ENCODE measurements at regions not wholly inside any gene's neighbourhood (a gene's known extent, or its start where the extent isn't known, plus 50 kb on each side); places are given as distances from the start of the nearest gene placed in this dataset.
"Not testable (repeated sequence)": the region's sequence is repeated elsewhere in the genome, so short reads cannot be mapped to it uniquely, and the experiment has no call there.

- no peak for DNase-seq
Observed at GRCh38 chr12:68514807-68515411, 95.8 kb upstream of the RAP1B start.

DNA sequence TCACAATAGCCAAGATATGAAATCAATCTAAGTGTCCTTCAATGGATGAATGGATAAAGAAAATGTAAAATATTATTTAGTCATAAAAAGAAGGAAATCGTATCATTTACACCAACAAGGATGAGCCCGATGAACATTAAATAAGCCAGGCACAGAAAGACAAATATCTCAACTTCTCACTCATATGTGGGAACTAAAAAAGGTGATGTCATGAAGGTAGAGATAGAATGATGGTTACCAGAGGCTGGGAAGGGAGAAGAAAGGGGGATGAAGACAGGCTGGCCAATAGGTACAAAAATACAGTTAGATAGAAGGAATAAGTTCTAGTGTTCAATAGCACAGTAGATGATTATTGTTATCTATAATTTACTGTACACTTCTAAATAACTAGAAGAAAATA, 94.9 kb upstream of the RAP1B start:
- no peak for DNase-seq

DNA sequence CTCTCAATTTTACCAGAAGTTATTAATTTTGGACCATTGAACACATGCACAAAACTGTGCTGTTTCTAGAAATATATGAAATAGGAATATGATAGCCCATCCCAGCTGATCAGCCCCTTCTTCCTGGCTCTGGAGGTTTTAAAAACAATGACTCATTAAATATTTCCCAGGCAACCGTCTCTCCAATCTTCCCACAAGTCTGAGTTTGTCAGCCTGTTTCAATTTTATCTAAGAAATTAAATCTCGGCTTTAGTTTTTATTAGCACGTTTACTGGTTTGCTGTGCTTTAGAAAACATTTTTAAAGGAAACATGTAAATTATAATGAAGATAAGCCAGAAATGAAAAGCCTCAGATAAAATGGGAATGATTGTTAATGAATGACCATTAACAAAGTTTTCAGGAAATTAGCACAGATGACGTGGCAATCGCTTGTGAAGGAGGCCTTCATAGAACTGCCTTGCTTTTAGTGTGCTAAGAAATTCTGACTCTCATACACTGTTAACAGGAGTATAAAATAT, 89.3 kb upstream of the RAP1B start:
- no peak for DNase-seq

GRCh38 chr12:68521848-68522502, 88.7 kb upstream of the RAP1B start:
- no peak for DNase-seq

DNA sequence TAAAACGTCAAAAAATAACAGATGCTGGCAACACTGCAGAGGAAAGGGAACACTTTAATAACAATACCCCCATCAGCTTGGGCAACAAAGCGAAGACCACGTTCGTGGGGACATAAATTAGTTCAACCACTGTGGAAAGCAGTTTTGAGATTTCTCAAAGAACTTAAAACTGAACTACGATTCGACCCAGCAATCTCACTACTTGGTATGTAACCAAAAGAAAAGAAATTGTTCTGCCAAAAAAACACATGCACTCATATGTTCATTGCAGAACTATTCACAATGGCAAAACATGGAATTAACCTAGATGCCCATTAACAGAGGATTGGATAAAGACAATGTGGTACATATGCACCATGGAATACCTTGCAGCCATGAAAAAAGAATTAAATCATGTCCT, 81.2 kb upstream of the RAP1B start:
- DNase-seq: no peak

GRCh38 chr12:68529869-68530268, 80.8 kb upstream of the RAP1B start:
- DNase-seq: no peak

DNA sequence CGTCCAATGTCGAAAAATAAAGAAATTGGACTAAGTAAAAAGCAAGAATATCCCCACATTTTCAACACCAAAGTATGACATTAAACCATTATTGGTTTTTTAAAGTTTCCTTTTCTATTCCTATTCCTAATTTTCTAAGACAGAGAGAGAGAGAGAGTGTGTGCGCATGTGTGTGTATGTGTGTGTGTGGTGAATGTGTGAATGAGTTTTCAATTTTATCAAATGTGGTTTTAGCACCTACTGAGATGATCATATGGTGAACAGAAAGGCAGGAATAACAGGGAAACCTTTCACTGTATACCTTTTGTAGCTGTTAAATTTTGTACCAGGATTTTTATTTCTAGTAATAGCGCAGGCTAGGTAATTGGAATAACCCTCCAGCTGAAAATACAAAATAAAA, 80.4 kb upstream of the RAP1B start:
- no peak for DNase-seq

- no peak for DNase-seq
Observed at GRCh38 chr12:68530965-68531364, 79.7 kb upstream of the RAP1B start.

GRCh38 chr12:68532204-68532886, 78.4 kb upstream of the RAP1B start:
- no peak for DNase-seq

GRCh38 chr12:68532887-68533248, 77.8 kb upstream of the RAP1B start:
- DNase-seq: no peak

- DNase-seq: no peak
Observed at GRCh38 chr12:68534108-68534507, 76.6 kb upstream of the RAP1B start.

DNA sequence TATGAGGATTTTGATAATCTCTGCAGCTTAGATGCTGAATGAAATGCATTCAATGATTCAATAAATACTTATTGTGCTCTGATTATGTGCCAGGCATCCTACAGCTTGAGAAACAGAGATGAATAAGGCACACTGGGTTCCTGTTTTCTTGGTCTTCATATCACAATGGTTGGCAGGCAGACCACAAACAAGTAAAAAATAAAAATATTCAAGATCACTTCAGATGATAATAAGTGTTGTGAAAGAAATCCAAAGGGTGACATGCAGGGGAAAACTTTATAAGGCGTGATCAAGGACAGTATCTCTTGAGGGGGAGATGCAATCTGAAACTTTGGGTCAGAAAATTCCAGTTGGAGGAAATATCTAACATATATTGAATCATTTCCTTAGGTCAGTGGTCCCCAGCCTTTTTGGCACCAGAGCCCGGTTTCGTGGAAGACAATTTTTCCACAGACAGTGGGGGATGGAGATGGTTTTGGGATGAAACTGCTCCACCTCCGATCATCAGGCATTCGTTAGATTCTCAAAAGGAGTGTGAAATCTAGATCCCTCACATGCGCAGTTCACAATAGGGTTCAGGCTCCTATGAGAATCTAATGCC, 73.7 kb upstream of the RAP1B start:
- DNase-seq: no peak

DNA sequence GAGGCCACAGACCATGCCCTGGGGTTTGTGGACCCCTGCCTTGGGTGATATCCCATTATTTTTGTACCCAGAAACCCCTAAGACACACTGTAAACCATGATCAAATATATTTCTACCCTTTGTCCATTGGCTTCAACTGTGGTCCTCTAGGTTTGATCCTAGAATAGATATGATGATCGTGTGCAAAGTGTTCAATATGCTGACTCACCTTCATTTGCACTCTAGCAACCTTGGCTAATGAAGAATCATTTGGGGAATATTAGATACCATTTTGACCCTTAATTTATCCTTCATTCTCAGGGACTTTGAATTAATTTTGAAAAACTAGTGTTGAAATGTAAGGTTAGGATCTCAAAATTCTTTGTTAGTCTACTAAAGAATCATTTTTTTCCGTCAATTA, 73.1 kb upstream of the RAP1B start:
- DNase-seq: no peak

DNA sequence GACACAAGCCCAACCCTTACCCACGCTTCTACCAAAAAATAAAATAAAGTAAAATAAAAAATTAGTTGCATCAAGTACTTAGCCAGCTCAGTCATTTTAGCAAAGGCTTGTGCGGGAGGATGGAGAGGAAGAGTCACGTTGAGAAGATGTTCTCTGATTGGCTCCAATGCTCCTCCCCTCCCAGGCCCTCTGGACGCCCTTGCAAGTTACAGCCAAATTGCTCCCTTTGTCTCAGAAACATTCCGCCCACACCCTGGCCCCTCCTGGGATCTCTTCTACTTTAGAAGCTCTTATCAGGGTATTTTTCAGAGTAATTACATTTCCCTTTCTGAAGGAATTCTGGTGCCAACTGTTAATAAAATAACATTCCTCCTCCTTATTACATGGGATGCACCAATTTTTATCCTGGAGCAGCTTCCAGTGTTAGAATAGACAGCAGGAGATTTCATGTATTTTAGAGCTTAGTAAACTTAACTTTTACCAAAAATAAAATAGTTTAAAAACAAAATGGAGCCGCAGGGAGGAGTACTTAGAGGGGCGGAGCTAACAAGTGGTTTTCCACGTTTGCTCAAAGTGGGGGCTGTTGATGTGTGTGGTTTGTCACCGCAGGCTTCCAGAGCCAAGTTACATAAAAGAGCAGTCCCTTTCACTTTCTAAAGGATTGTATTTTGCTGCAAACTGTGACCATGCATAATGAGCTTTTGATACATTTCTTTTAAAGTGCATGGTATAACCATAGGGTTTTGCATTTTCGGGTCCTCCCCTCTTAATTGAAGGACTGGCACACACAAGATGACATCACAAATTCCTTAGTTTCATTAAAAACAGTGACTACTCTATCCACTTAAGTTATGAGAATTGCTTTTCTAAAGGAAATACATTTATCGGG, 71.7 kb upstream of the RAP1B start:
- DNase-seq: peak; percentile 38

DNA sequence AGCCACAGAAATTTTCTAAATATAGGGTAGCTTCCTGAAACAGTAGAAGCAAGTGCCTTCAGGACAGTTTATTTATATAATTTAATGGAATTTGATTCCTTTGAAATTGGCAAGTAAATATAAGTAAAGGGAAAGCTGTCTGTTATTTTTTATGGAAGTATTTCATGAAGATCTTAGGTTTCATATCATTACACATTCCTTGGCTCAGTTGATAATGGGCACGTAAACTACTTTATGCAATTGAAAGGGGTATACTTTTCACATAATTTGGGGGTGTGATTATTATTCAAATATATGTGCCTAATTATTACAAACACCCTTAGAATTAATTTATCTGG, 71.1 kb upstream of the RAP1B start:
- no peak for DNase-seq

DNA sequence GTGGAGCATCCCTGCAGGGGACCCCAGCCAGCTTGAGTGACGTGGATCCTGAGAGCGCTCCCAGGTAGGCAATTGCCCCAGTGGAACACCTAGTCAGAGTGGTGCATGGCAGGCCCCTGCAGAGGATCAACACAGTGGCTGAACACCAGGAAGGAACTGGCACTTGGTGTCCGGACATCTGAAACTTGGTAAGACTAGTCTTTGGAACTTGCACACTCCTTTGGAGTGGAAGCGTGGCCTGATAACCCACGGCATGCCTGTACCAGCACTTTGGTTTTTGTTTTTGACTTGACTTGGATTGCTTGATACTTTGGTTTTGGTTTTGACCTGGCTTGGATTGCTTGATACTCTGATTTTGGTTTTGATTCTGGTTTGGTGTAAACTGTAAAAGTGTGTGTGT, 69.9 kb upstream of the RAP1B start:
- DNase-seq: not testable (repeated sequence)

DNA sequence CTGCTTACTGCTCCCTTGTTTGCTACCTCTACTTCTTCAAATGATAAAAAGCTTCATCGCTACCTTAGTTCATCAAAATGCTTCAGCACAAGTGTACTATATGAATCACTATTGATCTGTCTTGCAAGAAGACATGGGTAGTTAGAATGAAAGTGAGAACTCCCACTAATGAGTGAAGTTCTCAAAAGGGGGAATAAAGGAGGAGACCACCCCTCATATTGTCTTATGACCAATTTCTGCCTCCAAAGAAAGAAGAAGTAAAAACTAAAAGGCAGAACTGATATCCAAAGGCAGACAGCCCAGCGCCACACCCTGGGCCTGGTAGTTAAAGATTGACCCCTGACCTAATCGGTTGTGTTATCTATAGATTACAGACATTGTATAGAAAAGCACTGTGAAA, 63.4 kb upstream of the RAP1B start:
- not testable (repeated sequence) for DNase-seq

DNA sequence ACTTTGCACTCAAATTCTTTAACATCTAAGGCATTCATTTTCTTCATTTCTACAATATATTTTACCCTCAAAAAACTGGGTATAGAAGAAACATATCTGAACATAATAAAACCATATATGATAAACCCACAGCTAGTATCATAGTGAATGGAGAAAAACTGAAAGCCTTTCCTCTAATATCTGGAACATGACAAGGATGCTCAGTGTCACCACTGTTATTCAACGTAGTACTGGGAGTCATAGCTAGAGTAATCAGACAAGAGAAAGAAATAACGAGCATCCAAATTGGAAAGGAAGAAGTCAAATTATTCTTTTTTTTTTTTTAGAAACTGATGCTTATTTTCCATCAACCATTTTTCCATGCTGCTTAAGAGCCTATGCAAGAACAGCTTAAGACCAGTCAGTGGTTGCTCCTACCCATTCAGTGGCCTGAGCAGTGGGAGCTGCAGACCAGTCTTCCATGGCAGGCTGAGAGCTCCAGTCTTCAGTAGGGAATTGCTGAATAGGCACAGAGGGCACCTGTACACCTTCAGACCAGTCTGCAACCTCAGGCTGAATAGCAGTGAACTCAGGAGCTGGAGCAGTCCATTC, 58.0 kb upstream of the RAP1B start:
- DNase-seq: not testable (repeated sequence)

GRCh38 chr12:68557011-68557730, 53.5 kb upstream of the RAP1B start:
- no peak for DNase-seq

GRCh38 chr12:68559246-68559645, 51.5 kb upstream of the RAP1B start:
- DNase-seq: no peak

- DNase-seq: no peak
Observed at GRCh38 chr12:68559984-68560850, 50.5 kb upstream of the RAP1B start.
